Lung (tissue), 11 donors: ENCODE measurements at regions not wholly inside any gene's neighbourhood (a gene's known extent, or its start where the extent isn't known, plus 50 kb on each side); places are given as distances from the start of the nearest gene placed in this dataset.
A peak's percentile ranks its signal among the peaks of the same experiment; 100 is the strongest.

ENCODE experiments used
- ATAC-seq: fragments of 200-7000 bp; cut with Tn5 transposase; one replicate; pipeline ENCODE4 v1.9.1; 2020; ENCODE audit warnings: moderate number of reproducible peaks; ENCODE audit not compliant: insufficient read depth, low FRiP score
- DNase-seq, 3 donors: peaks; one replicate each; pipeline ENCODE4 v3.0.0-alpha.2; 2013 to 2017
- H3K27ac ChIP-seq, 2 donors: one replicate each; pipeline ENCODE4 v1.5.1; 2013; ENCODE audit warnings: mild to moderate bottlenecking in 2 of 2, moderate library complexity in 2 of 2, control low read depth in 1 of 2, inconsistent platforms in 1 of 2, low read depth in 1 of 2, low read length in 1 of 2
- H3K27me3 ChIP-seq, 3 donors: one replicate each; pipeline ENCODE4 v1.5.1; 2013; ENCODE audit warnings: low read length in 2 of 3; ENCODE audit not compliant: control insufficient read depth in 3 of 3, insufficient read depth in 3 of 3
- H3K36me3 ChIP-seq, 4 donors: one replicate each; pipeline ENCODE4 v1.5.1; 2013; ENCODE audit warnings: low read length in 4 of 4, mild to moderate bottlenecking in 1 of 4, moderate library complexity in 1 of 4; ENCODE audit not compliant: control insufficient read depth in 4 of 4, insufficient read depth in 4 of 4
- H3K4me1 ChIP-seq, 5 donors: one replicate each; pipeline ENCODE4 v1.5.1; 2013; ENCODE audit warnings: low read length in 5 of 5, mild to moderate bottlenecking in 2 of 5, moderate library complexity in 1 of 5; ENCODE audit not compliant: control insufficient read depth in 5 of 5, insufficient read depth in 5 of 5
- H3K4me3 ChIP-seq: one replicate; pipeline ENCODE4 v1.5.1; 2013; ENCODE audit warnings: mild to moderate bottlenecking, control low read depth, moderate library complexity
- H3K9ac ChIP-seq, 2 donors: one replicate each; pipeline ENCODE4 v1.5.1; 2013; ENCODE audit warnings: low read length in 2 of 2, control low read depth in 1 of 2; ENCODE audit not compliant: insufficient read depth in 1 of 2
- H3K9me3 ChIP-seq, 4 donors: one replicate each; pipeline ENCODE4 v1.5.1; 2013; ENCODE audit warnings: low read length in 3 of 4, mild to moderate bottlenecking in 1 of 4, moderate library complexity in 1 of 4; ENCODE audit not compliant: control insufficient read depth in 4 of 4, insufficient read depth in 3 of 4
- WGBS, 2 donors: extraction: QIAGEN DNeasy Blood & Tissue Kit; methylation state at CpG; one replicate each; pipeline ENCODE4 v1.1.7; 2013; 5-methylcytosine and 5-hydroxymethylcytosine counted together
- TF ChIP-seq, protein P1 (sequence below): IDR thresholded peaks from 2 replicates; pipeline ENCODE4 v1.5.1; 2012; ENCODE audit warnings: mild to moderate bottlenecking; ENCODE audit errors: control extremely low read depth, extremely low read depth
- donor health status: control.
- donor health status: control.
- donor health status: Bipolar disorder and iron deficiency.
- donor health status: healthy.
- donor health status: DM: yes; HTN: yes; CAD: no.

DNA sequence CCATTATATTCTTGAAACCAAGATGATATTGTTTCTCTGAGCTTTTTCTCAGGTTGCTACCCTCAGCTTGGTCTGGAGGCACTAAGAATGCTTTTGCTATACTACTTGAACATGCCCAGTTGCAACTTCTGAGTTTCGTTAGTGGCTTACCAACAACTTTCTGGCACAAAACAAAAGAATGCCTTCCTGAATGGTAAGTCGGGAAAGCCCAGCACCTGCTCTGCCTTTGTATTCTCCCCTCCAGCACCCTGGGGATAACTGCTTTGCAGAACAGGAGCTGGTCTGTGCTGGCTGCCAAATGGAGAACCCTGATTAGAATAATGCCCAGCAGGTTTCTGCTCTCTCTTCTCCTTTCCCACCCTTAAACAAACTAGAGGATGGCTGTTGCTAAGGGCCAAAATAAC lies 149.3 kb downstream of the TGFB2 start:
- no peak overlapping the region for H3K27ac ChIP-seq
- no peak for ATAC-seq
- no peak for DNase-seq
- no peak overlapping the region for H3K4me3 ChIP-seq
- whole genome bisulfite sequencing, 2 donors = 86% methylated on average over 2 of the region's 2 CpGs
- TF ChIP-seq, protein P1, sequence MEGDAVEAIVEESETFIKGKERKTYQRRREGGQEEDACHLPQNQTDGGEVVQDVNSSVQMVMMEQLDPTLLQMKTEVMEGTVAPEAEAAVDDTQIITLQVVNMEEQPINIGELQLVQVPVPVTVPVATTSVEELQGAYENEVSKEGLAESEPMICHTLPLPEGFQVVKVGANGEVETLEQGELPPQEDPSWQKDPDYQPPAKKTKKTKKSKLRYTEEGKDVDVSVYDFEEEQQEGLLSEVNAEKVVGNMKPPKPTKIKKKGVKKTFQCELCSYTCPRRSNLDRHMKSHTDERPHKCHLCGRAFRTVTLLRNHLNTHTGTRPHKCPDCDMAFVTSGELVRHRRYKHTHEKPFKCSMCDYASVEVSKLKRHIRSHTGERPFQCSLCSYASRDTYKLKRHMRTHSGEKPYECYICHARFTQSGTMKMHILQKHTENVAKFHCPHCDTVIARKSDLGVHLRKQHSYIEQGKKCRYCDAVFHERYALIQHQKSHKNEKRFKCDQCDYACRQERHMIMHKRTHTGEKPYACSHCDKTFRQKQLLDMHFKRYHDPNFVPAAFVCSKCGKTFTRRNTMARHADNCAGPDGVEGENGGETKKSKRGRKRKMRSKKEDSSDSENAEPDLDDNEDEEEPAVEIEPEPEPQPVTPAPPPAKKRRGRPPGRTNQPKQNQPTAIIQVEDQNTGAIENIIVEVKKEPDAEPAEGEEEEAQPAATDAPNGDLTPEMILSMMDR = no peak
- H3K9ac ChIP-seq = no peak overlapping the region
- H3K9me3 ChIP-seq = no peaks in the 10 kb centered on the region
- H3K36me3 ChIP-seq = no peaks in the 10 kb centered on the region
- H3K4me1 ChIP-seq = peaks cover 0 to 10% (median 0%) of the 10 kb centered on the region in 5 donors
- H3K27me3 ChIP-seq = no peaks in the 10 kb centered on the region

DNA sequence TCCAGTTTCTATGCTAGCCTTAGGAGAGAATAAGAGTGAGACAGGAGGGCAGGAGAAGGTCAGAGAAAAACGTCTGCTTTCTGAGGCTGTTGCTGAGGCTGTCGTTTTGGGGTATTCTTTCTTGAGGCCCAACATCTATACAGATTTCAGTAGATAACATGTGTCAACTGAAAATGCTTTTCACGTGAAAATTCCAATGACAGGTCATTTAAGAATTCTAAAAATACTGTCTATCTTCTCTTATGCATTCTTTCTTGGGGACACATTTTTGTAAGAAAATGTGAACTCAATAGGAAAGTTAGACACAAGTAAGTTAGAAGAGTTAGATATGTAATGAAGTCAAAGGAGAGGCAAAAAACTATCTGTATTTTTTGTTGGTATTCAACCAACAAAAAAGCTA lies 150.8 kb downstream of the TGFB2 start:
- Histone ChIP-seq H3K27me3 (no peaks in the 10 kb centered on the region), H3K9me3 (no peaks in the 10 kb centered on the region), H3K9ac (no peak overlapping the region), H3K27ac (no peak overlapping the region), H3K4me3 (no peak overlapping the region), H3K36me3 (no peaks in the 10 kb centered on the region), H3K4me1 (peaks cover 0 to 12% (median 0%) of the 10 kb centered on the region in 5 donors)
- ATAC-seq (no peak), DNase-seq (no peak)
- WGBS, 2 donors = 83 to 91% methylated on average over 3 of the region's 3 CpGs
- TF ChIP-seq, protein P1 = no peak

DNA sequence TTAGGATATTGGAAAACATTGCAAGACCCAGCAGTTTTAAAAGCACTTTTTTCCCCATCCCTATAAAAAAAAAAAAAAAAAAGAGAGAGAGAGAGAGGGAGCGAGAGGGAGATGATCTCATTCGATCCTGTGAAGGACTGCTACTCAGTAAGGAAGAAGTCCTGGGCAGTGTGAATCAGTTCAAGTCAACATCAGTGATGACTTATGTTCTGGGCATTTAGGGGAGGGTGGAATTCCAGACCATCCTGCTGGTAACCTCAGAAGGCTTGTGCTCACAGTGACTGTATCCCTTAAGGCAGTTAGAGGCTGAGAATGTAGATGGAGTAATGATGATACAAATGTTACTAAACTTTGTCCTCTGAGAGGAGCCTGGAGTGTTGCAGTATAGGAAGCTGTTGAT lies 151.4 kb downstream of the TGFB2 start:
- WGBS, 2 donors = 74 to 83% methylated on average over 2 of the region's 2 CpGs
- no peak for DNase-seq
- no peaks in the 10 kb centered on the region for H3K27me3 ChIP-seq
- H3K9ac ChIP-seq = no peak overlapping the region
- no peaks in the 10 kb centered on the region for H3K9me3 ChIP-seq
- TF ChIP-seq, protein P1 = no peak
- no peaks in the 10 kb centered on the region for H3K36me3 ChIP-seq
- no peak overlapping the region for H3K4me3 ChIP-seq
- H3K4me1 ChIP-seq = peaks cover 0 to 12% (median 0%) of the 10 kb centered on the region in 5 donors
- no peak overlapping the region for H3K27ac ChIP-seq
- ATAC-seq = peak; percentile 50
